ENCODE measurements at regions not wholly inside any gene's neighbourhood (a gene's known extent, or its start where the extent isn't known, plus 50 kb on each side); places are given as distances from the start of the nearest gene placed in this dataset.

GRCh38 chr10:120110196-120110595, 217.7 kb downstream of the SEC23IP start:
- Histone ChIP-seq H3K4me3 (replicated peaks in 1 of 3) (no peak overlapping the region), H3K27me3 (no peaks in the 10 kb centered on the region), H3K36me3 (no peaks in the 10 kb centered on the region), H3K4me1 (peaks cover 0 to 2% of the 10 kb centered on the region in 2 donors), H3K27ac (no peak overlapping the region), H3K9me3 (no peaks in the 10 kb centered on the region)
- WGBS, 2 donors, result 71 to 84% methylated on average over 1 of the region's 1 CpG
- TF ChIP-seq CTCF (IDR thresholded peaks at IDR 0.05) (no peak), POLR2A (IDR thresholded peaks at IDR 0.05) (no peak)
- DNase-seq, result no peak
- intact Hi-C loops (cut with DNase I), result no loop called here

- H3K27ac ChIP-seq, result no peak overlapping the region
- TF ChIP-seq POLR2A (IDR thresholded peaks at IDR 0.05) (no peak), CTCF (IDR thresholded peaks at IDR 0.05) (no peak)
- no peak overlapping the region for H3K4me3 ChIP-seq (replicated peaks in 1 of 3)
- no peaks in the 10 kb centered on the region for H3K9me3 ChIP-seq
- H3K27me3 ChIP-seq, result no peaks in the 10 kb centered on the region
- H3K36me3 ChIP-seq, result no peaks in the 10 kb centered on the region
- H3K4me1 ChIP-seq, result no peaks in the 10 kb centered on the region
- no peak for DNase-seq
- intact Hi-C loops (cut with DNase I), result no loop called here
- 58 to 78% methylated on average over 3 of the region's 3 CpGs for WGBS, 2 donors
These were observed 219.1 kb downstream of the SEC23IP start for GRCh38 chr10:120111628-120112027.

GRCh38 chr10:120112809-120113208, 220.3 kb downstream of the SEC23IP start:
- Histone ChIP-seq H3K27me3 (no peaks in the 10 kb centered on the region), H3K36me3 (no peaks in the 10 kb centered on the region), H3K27ac (no peak overlapping the region), H3K9me3 (no peaks in the 10 kb centered on the region), H3K4me3 (replicated peaks in 1 of 3) (no peak overlapping the region), H3K4me1 (no peaks in the 10 kb centered on the region)
- DNase-seq, result no peak
- intact Hi-C loops (cut with DNase I), result no loop called here
- no peak for TF ChIP-seq POLR2A (IDR thresholded peaks at IDR 0.05)
- no peak for TF ChIP-seq CTCF (IDR thresholded peaks at IDR 0.05)

GRCh38 chr10:120115959-120116358, 223.4 kb downstream of the SEC23IP start:
- WGBS, 2 donors, result 49 to 66% methylated on average over 6 of the region's 6 CpGs
- H3K9me3 ChIP-seq, result no peaks in the 10 kb centered on the region
- H3K27ac ChIP-seq, result no peak overlapping the region
- no peaks in the 10 kb centered on the region for H3K27me3 ChIP-seq
- no peak for TF ChIP-seq POLR2A (IDR thresholded peaks at IDR 0.05)
- no peaks in the 10 kb centered on the region for H3K36me3 ChIP-seq
- DNase-seq, result no peak
- intact Hi-C loops (cut with DNase I), result no loop called here
- H3K4me3 ChIP-seq (replicated peaks in 1 of 3), result no peak overlapping the region
- H3K4me1 ChIP-seq, result no peaks in the 10 kb centered on the region

GRCh38 chr10:120121768-120122167, 229.2 kb downstream of the SEC23IP start:
- Histone ChIP-seq H3K36me3 (no peaks in the 10 kb centered on the region), H3K4me1 (no peaks in the 10 kb centered on the region), H3K27me3 (no peaks in the 10 kb centered on the region), H3K27ac (no peak overlapping the region), H3K4me3 (replicated peaks in 1 of 3) (no peak overlapping the region), H3K9me3 (no peaks in the 10 kb centered on the region)
- intact Hi-C loops (cut with DNase I), result no loop called here
- no peak for DNase-seq
- no peak for TF ChIP-seq CTCF (IDR thresholded peaks at IDR 0.05)
- no peak for TF ChIP-seq POLR2A (IDR thresholded peaks at IDR 0.05)
- WGBS, 2 donors, result 69 to 77% methylated on average over 1 of the region's 1 CpG

GRCh38 chr10:120131183-120131582, 238.7 kb downstream of the SEC23IP start:
- no peaks in the 10 kb centered on the region for H3K27me3 ChIP-seq
- 35 to 46% methylated on average over 3 of the region's 3 CpGs for WGBS, 2 donors

More at GRCh38 chr10:120131183-120131582, 238.7 kb downstream of the SEC23IP start:
- Histone ChIP-seq H3K27ac (no peak overlapping the region), H3K4me1 (no peaks in the 10 kb centered on the region), H3K9me3 (no peaks in the 10 kb centered on the region), H3K4me3 (replicated peaks in 1 of 3) (no peak overlapping the region), H3K36me3 (no peaks in the 10 kb centered on the region)
- DNase-seq, result peak in 1 of 2 donors; percentile 7
- TF ChIP-seq CTCF (IDR thresholded peaks at IDR 0.05), result no peak
- no peak for TF ChIP-seq POLR2A (IDR thresholded peaks at IDR 0.05)
- intact Hi-C loops (cut with DNase I), result no loop called here

Measured in thyroid gland (tissue), 4 donors.